T-helper 2 cell treated with Interferon-gamma antibody and Interleukin-4, amounts not matched to agents 5 μg/mL and 100 μg/mL, for 36 hours (primary cell): ENCODE measurements at regions not wholly inside any gene's neighbourhood (a gene's known extent, or its start where the extent isn't known, plus 50 kb on each side); places are given as distances from the start of the nearest gene placed in this dataset.

Experiments
- DNase-seq: peaks from one replicate; pipeline ENCODE4 v3.0.0; 2021; ENCODE audit warnings: low spot score
- H3K27ac Mint-ChIP-seq: one replicate; pipeline ENCODE4 v1.8.0; 2021; ENCODE audit warnings: mild to moderate bottlenecking, mixed read lengths
- H3K27me3 Mint-ChIP-seq: one replicate; pipeline ENCODE4 v1.8.0; 2021; ENCODE audit warnings: low read depth, mixed read lengths
- H3K36me3 Mint-ChIP-seq: one replicate; pipeline ENCODE4 v1.8.0; 2021; ENCODE audit warnings: low read depth, mixed read lengths
- H3K4me1 Mint-ChIP-seq: one replicate; pipeline ENCODE4 v1.8.0; 2021; ENCODE audit warnings: low read depth, mixed read lengths
- H3K4me3 Mint-ChIP-seq: one replicate; pipeline ENCODE4 v1.8.0; 2022; ENCODE audit warnings: mild to moderate bottlenecking, moderate library complexity, mixed read lengths
- H3K9me3 Mint-ChIP-seq: one replicate; pipeline ENCODE4 v1.8.0; 2021; ENCODE audit warnings: mixed read lengths

- no peak for DNase-seq
- Mint-ChIP-seq H3K27me3 (peaks cover 8% of the 10 kb centered on the region), H3K36me3 (no peaks in the 10 kb centered on the region), H3K27ac (no peak overlapping the region), H3K9me3 (no peaks in the 10 kb centered on the region), H3K4me1 (peaks cover 5% of the 10 kb centered on the region), H3K4me3 (no peak overlapping the region)
Observed at GRCh38 chr10:27451054-27451453, 53.0 kb upstream of the RAB18 start.

DNA sequence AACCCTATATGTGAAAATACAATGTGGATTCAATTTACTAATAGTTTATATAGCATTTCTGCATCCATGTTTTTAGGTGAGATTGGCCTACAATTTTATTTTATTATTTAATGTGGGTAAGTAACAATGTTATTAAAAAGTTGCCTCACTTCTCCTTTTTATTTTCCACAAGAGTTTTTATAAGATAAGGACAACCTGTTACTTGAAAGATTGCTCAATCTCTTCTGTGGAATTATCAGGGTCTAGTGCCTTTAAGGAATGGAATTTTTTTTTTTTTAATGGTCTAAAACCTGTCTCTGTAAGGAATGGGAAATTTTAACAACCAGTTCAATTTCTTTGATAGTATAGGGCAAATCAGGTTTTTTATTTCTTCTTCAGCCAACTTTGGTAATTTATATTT lies 53.9 kb upstream of the RAB18 start:
- peaks cover 8% of the 10 kb centered on the region for H3K27me3 Mint-ChIP-seq
- no peak for DNase-seq
- H3K9me3 Mint-ChIP-seq: no peaks in the 10 kb centered on the region
- H3K4me1 Mint-ChIP-seq: peaks cover 6% of the 10 kb centered on the region
- no peak overlapping the region for H3K27ac Mint-ChIP-seq
- H3K4me3 Mint-ChIP-seq: no peak overlapping the region
- no peaks in the 10 kb centered on the region for H3K36me3 Mint-ChIP-seq

- Mint-ChIP-seq H3K4me3 (no peak overlapping the region), H3K27me3 (peaks cover 8% of the 10 kb centered on the region), H3K27ac (no peak overlapping the region), H3K4me1 (peaks cover 6% of the 10 kb centered on the region), H3K9me3 (no peaks in the 10 kb centered on the region), H3K36me3 (no peaks in the 10 kb centered on the region)
- DNase-seq: no peak
Observed at GRCh38 chr10:27449571-27449970, 54.5 kb upstream of the RAB18 start.

DNA sequence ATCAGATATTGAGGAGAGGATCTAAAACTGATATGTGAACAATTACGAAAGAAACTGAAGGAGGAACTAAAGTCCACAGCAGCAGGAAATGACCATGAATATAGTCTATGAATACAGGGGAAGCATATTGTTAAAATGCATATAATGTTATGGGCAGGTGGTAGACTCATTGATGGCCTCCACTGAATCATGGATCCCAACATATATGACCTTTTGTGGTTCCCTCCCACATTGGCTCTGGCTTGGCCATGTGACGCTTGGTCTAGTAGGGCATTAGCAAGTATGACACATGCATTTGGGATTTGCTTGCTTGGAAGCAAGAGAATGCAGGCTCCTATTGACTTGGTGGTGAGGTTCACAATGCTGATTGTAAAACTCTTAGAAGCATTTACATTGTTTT lies 55.2 kb upstream of the RAB18 start:
- Mint-ChIP-seq H3K9me3 (no peaks in the 10 kb centered on the region), H3K4me1 (peaks cover 6% of the 10 kb centered on the region), H3K36me3 (no peaks in the 10 kb centered on the region), H3K27me3 (peaks cover 8% of the 10 kb centered on the region), H3K27ac (no peak overlapping the region), H3K4me3 (no peak overlapping the region)
- DNase-seq: no peak

- H3K36me3 Mint-ChIP-seq: no peaks in the 10 kb centered on the region
- DNase-seq: no peak
- no peak overlapping the region for H3K27ac Mint-ChIP-seq
- peaks cover 6% of the 10 kb centered on the region for H3K4me1 Mint-ChIP-seq
- H3K27me3 Mint-ChIP-seq: peaks cover 2% of the 10 kb centered on the region
- no peak overlapping the region for H3K4me3 Mint-ChIP-seq
- no peaks in the 10 kb centered on the region for H3K9me3 Mint-ChIP-seq
Observed at GRCh38 chr10:27447540-27447939, 56.6 kb upstream of the RAB18 start.

- H3K27ac Mint-ChIP-seq: no peak overlapping the region
- DNase-seq: no peak
Observed at GRCh38 chr10:27446091-27446918, 57.8 kb upstream of the RAB18 start.

GRCh38 chr10:27445070-27445469 lies 59.0 kb upstream of the RAB18 start:
- no peak overlapping the region for H3K4me3 Mint-ChIP-seq
- H3K27me3 Mint-ChIP-seq: peaks cover 2% of the 10 kb centered on the region

More at GRCh38 chr10:27446091-27446918, 57.8 kb upstream of the RAB18 start:
- H3K4me1 Mint-ChIP-seq: peaks cover 6% of the 10 kb centered on the region
- peaks cover 2% of the 10 kb centered on the region for H3K27me3 Mint-ChIP-seq
- H3K9me3 Mint-ChIP-seq: no peaks in the 10 kb centered on the region
- no peak overlapping the region for H3K4me3 Mint-ChIP-seq
- H3K36me3 Mint-ChIP-seq: no peaks in the 10 kb centered on the region

DNA sequence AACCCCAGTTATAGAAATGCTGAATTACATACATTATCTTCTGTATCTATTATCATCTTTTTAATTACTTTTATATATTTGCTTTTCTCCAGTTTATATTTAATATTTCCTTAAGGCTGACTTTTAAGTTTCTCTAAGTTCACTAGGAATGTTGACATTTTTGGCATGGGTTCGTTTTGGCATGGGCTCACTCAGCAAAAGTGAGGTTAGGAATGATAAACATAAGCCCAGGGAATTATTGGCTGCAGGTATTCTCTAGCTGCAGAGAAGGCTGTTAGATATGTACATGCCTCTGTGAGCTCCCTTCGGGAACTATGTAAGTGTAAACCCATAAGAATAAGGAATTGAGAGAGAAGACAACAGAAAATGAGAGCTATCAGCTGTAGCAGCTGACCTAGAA lies 63.6 kb upstream of the RAB18 start:
- peaks cover 4% of the 10 kb centered on the region for H3K27me3 Mint-ChIP-seq
- DNase-seq: no peak
- no peaks in the 10 kb centered on the region for H3K36me3 Mint-ChIP-seq
- no peaks in the 10 kb centered on the region for H3K9me3 Mint-ChIP-seq
- no peaks in the 10 kb centered on the region for H3K4me1 Mint-ChIP-seq
- H3K27ac Mint-ChIP-seq: no peak overlapping the region
- no peak overlapping the region for H3K4me3 Mint-ChIP-seq

More at GRCh38 chr10:27445070-27445469, 59.0 kb upstream of the RAB18 start:
- no peaks in the 10 kb centered on the region for H3K9me3 Mint-ChIP-seq
- DNase-seq: no peak
- H3K4me1 Mint-ChIP-seq: peaks cover 6% of the 10 kb centered on the region
- no peak overlapping the region for H3K27ac Mint-ChIP-seq
- no peaks in the 10 kb centered on the region for H3K36me3 Mint-ChIP-seq

DNA sequence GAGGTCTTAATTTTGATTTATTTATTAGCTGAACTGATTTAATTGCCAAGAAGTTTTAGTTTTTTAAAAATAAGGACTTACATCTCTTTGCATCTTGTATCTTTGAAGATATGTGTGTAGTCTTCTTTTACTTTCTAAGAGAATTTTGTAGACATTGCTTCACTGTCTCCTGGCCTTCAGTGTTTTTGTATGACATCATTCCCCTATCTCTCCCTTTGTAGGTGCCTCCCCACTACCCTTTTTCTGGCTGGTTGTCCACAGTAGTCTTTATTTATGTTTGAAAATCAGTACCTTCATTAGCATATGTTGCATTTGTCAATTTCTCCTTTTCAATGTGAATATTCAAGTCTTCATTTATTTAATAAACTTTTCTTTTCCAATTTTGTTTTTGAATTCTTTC lies 64.1 kb upstream of the RAB18 start:
- H3K9me3 Mint-ChIP-seq: no peaks in the 10 kb centered on the region
- no peak for DNase-seq
- H3K4me1 Mint-ChIP-seq: no peaks in the 10 kb centered on the region
- peaks cover 4% of the 10 kb centered on the region for H3K27me3 Mint-ChIP-seq
- no peaks in the 10 kb centered on the region for H3K36me3 Mint-ChIP-seq
- no peak overlapping the region for H3K27ac Mint-ChIP-seq
- H3K4me3 Mint-ChIP-seq: no peak overlapping the region

GRCh38 chr10:27439101-27439500 lies 65.0 kb upstream of the RAB18 start:
- H3K27me3 Mint-ChIP-seq: peaks cover 4% of the 10 kb centered on the region
- H3K27ac Mint-ChIP-seq: no peak overlapping the region
- no peak for DNase-seq
- no peaks in the 10 kb centered on the region for H3K9me3 Mint-ChIP-seq
- no peaks in the 10 kb centered on the region for H3K4me1 Mint-ChIP-seq
- no peaks in the 10 kb centered on the region for H3K36me3 Mint-ChIP-seq
- no peak overlapping the region for H3K4me3 Mint-ChIP-seq

- DNase-seq: no peak
- peaks cover 8% of the 10 kb centered on the region for H3K27me3 Mint-ChIP-seq
- H3K4me1 Mint-ChIP-seq: no peaks in the 10 kb centered on the region
- no peak overlapping the region for H3K4me3 Mint-ChIP-seq
- no peaks in the 10 kb centered on the region for H3K36me3 Mint-ChIP-seq
- H3K27ac Mint-ChIP-seq: no peak overlapping the region
- H3K9me3 Mint-ChIP-seq: no peaks in the 10 kb centered on the region
Observed at GRCh38 chr10:27437775-27438174, 66.3 kb upstream of the RAB18 start.

DNA sequence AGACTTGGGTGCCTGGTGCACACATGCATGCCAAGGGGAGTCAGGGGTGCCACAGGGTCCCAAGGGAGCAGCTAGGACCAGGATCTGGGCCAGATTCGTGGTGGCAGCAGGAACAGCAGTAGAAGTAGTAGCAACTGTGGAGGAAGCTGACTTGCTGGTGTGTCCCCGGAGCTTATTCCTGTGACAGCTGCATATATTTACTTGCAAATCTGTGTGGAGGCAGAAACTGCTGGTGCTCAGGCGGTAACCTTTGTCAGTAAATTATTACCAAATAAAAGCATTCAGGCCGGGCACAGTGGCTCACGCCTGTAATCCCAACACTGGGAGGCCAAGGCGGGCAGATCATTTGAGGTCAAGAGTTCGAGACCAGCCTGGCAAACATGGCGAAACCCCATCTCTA lies 67.4 kb upstream of the RAB18 start:
- no peaks in the 10 kb centered on the region for H3K9me3 Mint-ChIP-seq
- H3K4me3 Mint-ChIP-seq: no peak overlapping the region
- H3K36me3 Mint-ChIP-seq: no peaks in the 10 kb centered on the region
- no peak overlapping the region for H3K27ac Mint-ChIP-seq
- no peaks in the 10 kb centered on the region for H3K4me1 Mint-ChIP-seq
- peaks cover 10% of the 10 kb centered on the region for H3K27me3 Mint-ChIP-seq
- no peak for DNase-seq

DNA sequence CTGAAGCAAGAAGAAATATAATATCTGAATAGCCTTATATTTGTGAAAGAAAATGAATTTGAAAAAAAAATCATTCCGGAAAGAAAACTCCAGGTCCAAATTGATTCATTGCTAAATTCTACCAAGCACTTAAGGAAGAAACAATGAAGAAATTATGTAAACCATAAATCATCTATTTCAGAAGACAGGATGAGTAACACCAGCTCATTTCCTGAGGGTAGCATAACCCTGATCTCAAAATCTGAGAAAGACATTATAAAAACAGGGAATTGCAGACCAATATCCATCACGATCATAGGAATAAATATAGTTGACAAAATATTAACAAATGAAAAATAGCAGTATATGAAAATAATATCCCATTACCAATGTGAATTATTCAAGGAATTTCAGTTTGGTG lies 70.1 kb upstream of the RAB18 start:
- Mint-ChIP-seq H3K36me3 (no peaks in the 10 kb centered on the region), H3K27ac (no peak overlapping the region)

GRCh38 chr10:27426948-27427467 lies 77.1 kb upstream of the RAB18 start:
- H3K4me1 Mint-ChIP-seq: no peaks in the 10 kb centered on the region
- H3K27ac Mint-ChIP-seq: no peak overlapping the region
- peaks cover 2% of the 10 kb centered on the region for H3K27me3 Mint-ChIP-seq
- H3K4me3 Mint-ChIP-seq: no peak overlapping the region
- DNase-seq: no peak
- no peaks in the 10 kb centered on the region for H3K36me3 Mint-ChIP-seq
- H3K9me3 Mint-ChIP-seq: no peaks in the 10 kb centered on the region

More for the DNA sequence above, 70.1 kb upstream of the RAB18 start:
- H3K9me3 Mint-ChIP-seq: no peaks in the 10 kb centered on the region
- H3K4me1 Mint-ChIP-seq: no peaks in the 10 kb centered on the region
- H3K27me3 Mint-ChIP-seq: peaks cover 7% of the 10 kb centered on the region
- no peak for DNase-seq
- no peak overlapping the region for H3K4me3 Mint-ChIP-seq
